ENCODE measurements at regions not wholly inside any gene's neighbourhood (a gene's known extent, or its start where the extent isn't known, plus 50 kb on each side); places are given as distances from the start of the nearest gene placed in this dataset.

- no peak overlapping the region for H3K4me3 Mint-ChIP-seq (ENCODE audit: unreplicated experiment)
- DNase-seq, result no peak
- no peaks in the 10 kb centered on the region for H3K36me3 Mint-ChIP-seq (ENCODE audit: insufficient read depth, unreplicated experiment)
- Histone ChIP-seq H3K4me1 (no peaks in the 10 kb centered on the region), H3K4me3 (ENCODE audit: low read depth, low read length) (no peak overlapping the region), H3K9me3 (no peaks in the 10 kb centered on the region), H3K27me3 (replicated peaks; ENCODE audit: control insufficient read depth, insufficient read depth, low read length) (no peaks in the 10 kb centered on the region; the same call in 1 of the 2 replicates), H3K36me3 (ENCODE audit: control insufficient read depth, insufficient read depth, low read length) (no peaks in the 10 kb centered on the region)
- no peak overlapping the region for H3K27ac Mint-ChIP-seq (ENCODE audit: unreplicated experiment)
- no peaks in the 10 kb centered on the region for H3K4me1 Mint-ChIP-seq (ENCODE audit: low read depth, unreplicated experiment)
- TF ChIP-seq CTCF (IDR thresholded peaks at IDR 0.05; ENCODE audit: insufficient read depth in 1 of 2, low read depth in 1 of 2, low read length in 1 of 2, severe bottlenecking in 1 of 2, unreplicated experiment in 1 of 2), result no peak
- no peaks in the 10 kb centered on the region for H3K27me3 Mint-ChIP-seq (ENCODE audit: insufficient read depth, unreplicated experiment)
- intact Hi-C loops (cut with micrococcal nuclease; ENCODE audit: unreplicated experiment), result no loop called here
- ChIA-PET POLR2A (no interaction called here), CTCF (no interaction called here)
- H3K9me3 Mint-ChIP-seq (ENCODE audit: unreplicated experiment), result no peaks in the 10 kb centered on the region
- BruUV-seq (replicated peaks), result no TSS peak
Measured at GRCh38 chr7:27303026-27303425, 60.4 kb downstream of the EVX1 start.

GRCh38 chr7:27305854-27306253 lies 63.3 kb downstream of the EVX1 start:
- ChIA-PET CTCF (no interaction called here), POLR2A (no interaction called here)
- H3K9me3 ChIP-seq, result no peaks in the 10 kb centered on the region
- intact Hi-C loops (cut with micrococcal nuclease; ENCODE audit: unreplicated experiment), result no loop called here
- H3K27me3 ChIP-seq (replicated peaks; ENCODE audit: control insufficient read depth, insufficient read depth, low read length), result no peaks in the 10 kb centered on the region; the same call in 1 of the 2 replicates
- H3K4me1 Mint-ChIP-seq (ENCODE audit: low read depth, unreplicated experiment), result no peaks in the 10 kb centered on the region
- no peaks in the 10 kb centered on the region for H3K9me3 Mint-ChIP-seq (ENCODE audit: unreplicated experiment)
- H3K27ac Mint-ChIP-seq (ENCODE audit: unreplicated experiment), result no peak overlapping the region
- H3K36me3 ChIP-seq (ENCODE audit: control insufficient read depth, insufficient read depth, low read length), result no peaks in the 10 kb centered on the region
- no peak overlapping the region for H3K4me3 Mint-ChIP-seq (ENCODE audit: unreplicated experiment)
- no peak for DNase-seq
- TF ChIP-seq CTCF (IDR thresholded peaks at IDR 0.05; ENCODE audit: insufficient read depth in 1 of 2, low read depth in 1 of 2, low read length in 1 of 2, severe bottlenecking in 1 of 2, unreplicated experiment in 1 of 2), result no peak
- H3K4me1 ChIP-seq, result no peaks in the 10 kb centered on the region
- H3K4me3 ChIP-seq (ENCODE audit: low read depth, low read length), result no peak overlapping the region
- no peaks in the 10 kb centered on the region for H3K36me3 Mint-ChIP-seq (ENCODE audit: insufficient read depth, unreplicated experiment)
- BruUV-seq (replicated peaks), result no TSS peak
- H3K27me3 Mint-ChIP-seq (ENCODE audit: insufficient read depth, unreplicated experiment), result no peaks in the 10 kb centered on the region

GRCh38 chr7:27312820-27313219 lies 70.2 kb downstream of the EVX1 start:
- peaks cover 19% of the 10 kb centered on the region for H3K4me1 Mint-ChIP-seq (ENCODE audit: low read depth, unreplicated experiment)
- no peaks in the 10 kb centered on the region for H3K9me3 ChIP-seq
- H3K4me1 ChIP-seq, result peaks cover 10% of the 10 kb centered on the region; the same call in 1 of the 2 replicates
- H3K27ac Mint-ChIP-seq (ENCODE audit: unreplicated experiment), result no peak overlapping the region
- ChIA-PET POLR2A (no interaction called here), CTCF (interaction anchor here (1.2 kb wide), 1 partner anchor 36 kb away, joined by 3 read pairs; no protein-coding TSS in a partner anchor)
- H3K27me3 Mint-ChIP-seq (ENCODE audit: insufficient read depth, unreplicated experiment), result no peaks in the 10 kb centered on the region
- no peak for DNase-seq
- TF ChIP-seq CTCF (IDR thresholded peaks at IDR 0.05; ENCODE audit: insufficient read depth in 1 of 2, low read depth in 1 of 2, low read length in 1 of 2, severe bottlenecking in 1 of 2, unreplicated experiment in 1 of 2), result no peak
- no TSS peak for BruUV-seq (replicated peaks)
- no peaks in the 10 kb centered on the region for H3K27me3 ChIP-seq (replicated peaks; ENCODE audit: control insufficient read depth, insufficient read depth, low read length)
- no peak overlapping the region for H3K4me3 ChIP-seq (ENCODE audit: low read depth, low read length)
- H3K9me3 Mint-ChIP-seq (ENCODE audit: unreplicated experiment), result no peaks in the 10 kb centered on the region
- no peaks in the 10 kb centered on the region for H3K36me3 ChIP-seq (ENCODE audit: control insufficient read depth, insufficient read depth, low read length)
- no peak overlapping the region for H3K4me3 Mint-ChIP-seq (ENCODE audit: unreplicated experiment)
- H3K36me3 Mint-ChIP-seq (ENCODE audit: insufficient read depth, unreplicated experiment), result no peaks in the 10 kb centered on the region
- intact Hi-C loops (cut with micrococcal nuclease; ENCODE audit: unreplicated experiment), result no loop called here

Measured in Caco-2 (cell line).